Left lobe of liver (tissue), 2 donors: ENCODE measurements at regions not wholly inside any gene's neighbourhood (a gene's known extent, or its start where the extent isn't known, plus 50 kb on each side); places are given as distances from the start of the nearest gene placed in this dataset.

Source experiments
- ATAC-seq: fragments of 200-7000 bp; cut with Tn5 transposase; one replicate; pipeline ENCODE4 v1.9.1; 2020; ENCODE audit warnings: mild to moderate bottlenecking, moderate library complexity
- DNase-seq: peaks from one replicate; pipeline ENCODE4 v3.0.0-alpha.2; 2020; ENCODE audit warnings: low spot score
- donor health status: DM: no; HTN: no; CAD: no; lungs with moderate emphysema.
- donor health status: DM: no; HTN: yes; CAD: no.

- DNase-seq, result no peak
- no peak for ATAC-seq
Observed at GRCh38 chr4:52483186-52483890, 175.8 kb downstream of the USP46 start.

- ATAC-seq, result peak; percentile 33
- DNase-seq, result no peak
Observed at GRCh38 chr4:52507774-52508173, 151.3 kb downstream of the USP46 start.

GRCh38 chr4:52510939-52511565 is 148.0 kb downstream of the USP46 start:
- no peak for DNase-seq
- ATAC-seq, result no peak

GRCh38 chr4:52511825-52512224 is 147.3 kb downstream of the USP46 start:
- DNase-seq (no peak), ATAC-seq (no peak)

GRCh38 chr4:52512291-52512690 is 146.8 kb downstream of the USP46 start:
- DNase-seq (no peak), ATAC-seq (no peak)

- peak; percentile 52 for DNase-seq
Observed at GRCh38 chr4:52522093-52522492, 137.0 kb downstream of the USP46 start.

GRCh38 chr4:52529983-52530382 is 129.1 kb downstream of the USP46 start:
- ATAC-seq, result no peak
- no peak for DNase-seq

More at GRCh38 chr4:52522093-52522492, 137.0 kb downstream of the USP46 start:
- ATAC-seq, result peak; percentile 53

- ATAC-seq (no peak), DNase-seq (no peak)
Observed at GRCh38 chr4:52535793-52536192, 123.3 kb downstream of the USP46 start.
